GM19438 (cell line): ENCODE measurements at regions not wholly inside any gene's neighbourhood (a gene's known extent, or its start where the extent isn't known, plus 50 kb on each side); places are given as distances from the start of the nearest gene placed in this dataset.
"Not testable (repeated sequence)": the region's sequence is repeated elsewhere in the genome, so short reads cannot be mapped to it uniquely, and the experiment has no call there.

Experiments
- ATAC-seq: cut with Tn5 transposase; IDR thresholded peaks from one replicate; pipeline ENCODE4 v1.9.1; 2021; ENCODE audit warnings: low read depth; ENCODE audit not compliant: unreplicated experiment

- no peak for ATAC-seq
Observed at GRCh38 chr14:88981948-88982347, 157.5 kb downstream of the TTC8 start.

- ATAC-seq, result no peak
Observed at GRCh38 chr14:88983755-88984154, 159.3 kb downstream of the TTC8 start.

- ATAC-seq, result no peak
Observed at GRCh38 chr14:88985654-88986053, 161.2 kb downstream of the TTC8 start.

GRCh38 chr14:88986146-88986841 lies 161.8 kb downstream of the TTC8 start:
- ATAC-seq, result no peak

- not testable (repeated sequence) for ATAC-seq
Observed at GRCh38 chr14:88986908-88987307, 162.5 kb downstream of the TTC8 start.

GRCh38 chr14:88987516-88987915 lies 163.1 kb downstream of the TTC8 start:
- ATAC-seq, result no peak

GRCh38 chr14:88989911-88990310 lies 165.5 kb downstream of the TTC8 start:
- no peak for ATAC-seq

GRCh38 chr14:88990856-88991255 lies 166.4 kb downstream of the TTC8 start:
- no peak for ATAC-seq

- no peak for ATAC-seq
Observed at GRCh38 chr14:88992011-88992410, 167.6 kb downstream of the TTC8 start.

- no peak for ATAC-seq
Observed at GRCh38 chr14:88993946-88994345, 169.5 kb downstream of the TTC8 start.

- no peak for ATAC-seq
Observed at GRCh38 chr14:88995437-88996198, 171.2 kb downstream of the TTC8 start.

GRCh38 chr14:88998027-88998426 lies 173.6 kb downstream of the TTC8 start:
- no peak for ATAC-seq

- no peak for ATAC-seq
Observed at GRCh38 chr14:88999137-88999536, 174.7 kb downstream of the TTC8 start.

GRCh38 chr14:89000007-89000942 lies 175.8 kb downstream of the TTC8 start:
- ATAC-seq, result no peak

GRCh38 chr14:89004166-89004565 lies 179.7 kb downstream of the TTC8 start:
- ATAC-seq, result no peak

- ATAC-seq, result no peak
Observed at GRCh38 chr14:89007906-89008305, 183.5 kb downstream of the TTC8 start.

GRCh38 chr14:89011355-89012281 lies 187.2 kb downstream of the TTC8 start:
- no peak for ATAC-seq

GRCh38 chr14:89012282-89013097 lies 188.0 kb downstream of the TTC8 start:
- ATAC-seq, result no peak

GRCh38 chr14:89013098-89013504 lies 188.7 kb downstream of the TTC8 start:
- no peak for ATAC-seq
